ENCODE measurements at regions not wholly inside any gene's neighbourhood (a gene's known extent, or its start where the extent isn't known, plus 50 kb on each side); places are given as distances from the start of the nearest gene placed in this dataset.

DNA sequence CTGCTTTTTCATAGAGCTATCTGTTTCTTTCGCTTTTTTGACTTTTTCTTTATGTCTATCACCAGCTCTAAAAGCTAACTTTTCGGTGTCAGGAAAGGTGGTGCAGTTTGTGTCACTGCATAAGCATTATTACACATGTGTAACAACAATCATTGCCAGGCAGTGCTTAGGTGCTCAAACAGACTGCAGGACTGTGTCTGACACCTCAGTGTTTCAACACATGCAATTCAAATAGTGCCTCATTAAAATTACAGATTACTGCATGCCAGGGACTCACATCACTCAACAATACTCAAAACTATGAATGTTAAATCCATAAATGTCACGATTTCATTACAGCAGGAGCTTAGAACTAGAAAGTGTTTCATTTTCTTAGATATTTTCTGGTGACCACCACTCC is 265.3 kb upstream of the SMIM30 start:
- Histone ChIP-seq H3K27ac (ENCODE audit: low read depth in 1 of 2, low read length in 2 of 2) (no peak overlapping the region), H3K27me3 (ENCODE audit: control insufficient read depth in 4 of 4, insufficient read depth in 4 of 4, low read length in 3 of 4) (no peaks in the 10 kb centered on the region), H3K9ac (ENCODE audit: low read depth in 1 of 2, low read length in 2 of 2) (no peak overlapping the region), H3K9me3 (ENCODE audit: control insufficient read depth in 4 of 4, low read length in 3 of 4) (no peaks in the 10 kb centered on the region), H3K36me3 (ENCODE audit: control insufficient read depth in 4 of 4, insufficient read depth in 3 of 4, low read depth in 1 of 4, low read length in 3 of 4) (no peaks in the 10 kb centered on the region), H3K4me3 (ENCODE audit: low read depth in 1 of 3, low read length in 3 of 3) (no peak overlapping the region), H3K4me1 (ENCODE audit: control insufficient read depth in 4 of 4, insufficient read depth in 4 of 4, low read length in 3 of 4) (no peaks in the 10 kb centered on the region)
- 67% methylated on average over 3 of the region's 3 CpGs for WGBS
- DNase-seq (ENCODE audit: low spot score) = no peak
- no peak for TF ChIP-seq GABPA (IDR thresholded peaks at IDR 0.05 in 1 of 2, conservative IDR thresholded peaks at IDR 0.05 in 1 of 2)
- TF ChIP-seq FOXA1 (IDR thresholded peaks at IDR 0.05) = no peak
- no peak for TF ChIP-seq JUND (IDR thresholded peaks at IDR 0.05)
- TF ChIP-seq, protein P1, sequence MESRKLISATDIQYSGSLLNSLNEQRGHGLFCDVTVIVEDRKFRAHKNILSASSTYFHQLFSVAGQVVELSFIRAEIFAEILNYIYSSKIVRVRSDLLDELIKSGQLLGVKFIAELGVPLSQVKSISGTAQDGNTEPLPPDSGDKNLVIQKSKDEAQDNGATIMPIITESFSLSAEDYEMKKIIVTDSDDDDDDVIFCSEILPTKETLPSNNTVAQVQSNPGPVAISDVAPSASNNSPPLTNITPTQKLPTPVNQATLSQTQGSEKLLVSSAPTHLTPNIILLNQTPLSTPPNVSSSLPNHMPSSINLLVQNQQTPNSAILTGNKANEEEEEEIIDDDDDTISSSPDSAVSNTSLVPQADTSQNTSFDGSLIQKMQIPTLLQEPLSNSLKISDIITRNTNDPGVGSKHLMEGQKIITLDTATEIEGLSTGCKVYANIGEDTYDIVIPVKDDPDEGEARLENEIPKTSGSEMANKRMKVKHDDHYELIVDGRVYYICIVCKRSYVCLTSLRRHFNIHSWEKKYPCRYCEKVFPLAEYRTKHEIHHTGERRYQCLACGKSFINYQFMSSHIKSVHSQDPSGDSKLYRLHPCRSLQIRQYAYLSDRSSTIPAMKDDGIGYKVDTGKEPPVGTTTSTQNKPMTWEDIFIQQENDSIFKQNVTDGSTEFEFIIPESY (IDR thresholded peaks at IDR 0.05) = no peak
- TF ChIP-seq FOXA2 (IDR thresholded peaks at IDR 0.05) = no peak
- no peak for TF ChIP-seq RXRA (IDR thresholded peaks at IDR 0.05)
- no peak for TF ChIP-seq YY1 (IDR thresholded peaks at IDR 0.05)
- no peak for TF ChIP-seq SP1 (IDR thresholded peaks at IDR 0.05)
- TF ChIP-seq HNF4A (conservative IDR thresholded peaks at IDR 0.05) = no peak
- TF ChIP-seq EGR1 (IDR thresholded peaks at IDR 0.05; ENCODE audit: low read depth in 2 of 2) = no peak

DNA sequence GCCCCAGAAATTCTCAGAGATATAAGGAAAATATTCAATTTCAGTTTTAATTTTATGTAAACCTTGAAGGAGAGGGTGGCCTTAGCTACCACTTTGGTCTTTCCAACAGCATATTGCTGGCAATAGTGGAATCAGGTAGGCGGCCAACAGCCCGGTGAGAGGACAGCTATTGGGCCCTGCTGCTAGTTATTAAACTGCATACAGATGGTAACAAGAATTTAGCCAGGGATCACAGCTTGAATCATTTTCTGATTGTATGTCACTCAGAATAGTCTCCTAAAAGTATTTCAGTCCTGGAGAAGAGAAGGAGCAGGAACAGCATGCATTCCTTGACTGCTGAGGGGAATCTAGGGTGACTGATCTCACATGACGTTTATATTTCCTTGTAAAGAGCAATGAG is 261.4 kb upstream of the SMIM30 start:
- H3K36me3 ChIP-seq (ENCODE audit: control insufficient read depth in 4 of 4, insufficient read depth in 3 of 4, low read depth in 1 of 4, low read length in 3 of 4) = no peaks in the 10 kb centered on the region
- H3K4me1 ChIP-seq (ENCODE audit: control insufficient read depth in 4 of 4, insufficient read depth in 4 of 4, low read length in 3 of 4) = no peaks in the 10 kb centered on the region
- no peak overlapping the region for H3K27ac ChIP-seq (ENCODE audit: low read depth in 1 of 2, low read length in 2 of 2)
- no peaks in the 10 kb centered on the region for H3K9me3 ChIP-seq (ENCODE audit: control insufficient read depth in 4 of 4, low read length in 3 of 4)
- DNase-seq (ENCODE audit: low spot score) = no peak
- TF ChIP-seq FOXA2 (IDR thresholded peaks at IDR 0.05) (no peak), FOXA1 (IDR thresholded peaks at IDR 0.05) (no peak), SP1 (IDR thresholded peaks at IDR 0.05) (no peak), JUND (IDR thresholded peaks at IDR 0.05) (no peak), RAD21 (IDR thresholded peaks at IDR 0.05) (no peak), HNF4G (IDR thresholded peaks at IDR 0.05) (no peak)
- TF ChIP-seq, protein P2, sequence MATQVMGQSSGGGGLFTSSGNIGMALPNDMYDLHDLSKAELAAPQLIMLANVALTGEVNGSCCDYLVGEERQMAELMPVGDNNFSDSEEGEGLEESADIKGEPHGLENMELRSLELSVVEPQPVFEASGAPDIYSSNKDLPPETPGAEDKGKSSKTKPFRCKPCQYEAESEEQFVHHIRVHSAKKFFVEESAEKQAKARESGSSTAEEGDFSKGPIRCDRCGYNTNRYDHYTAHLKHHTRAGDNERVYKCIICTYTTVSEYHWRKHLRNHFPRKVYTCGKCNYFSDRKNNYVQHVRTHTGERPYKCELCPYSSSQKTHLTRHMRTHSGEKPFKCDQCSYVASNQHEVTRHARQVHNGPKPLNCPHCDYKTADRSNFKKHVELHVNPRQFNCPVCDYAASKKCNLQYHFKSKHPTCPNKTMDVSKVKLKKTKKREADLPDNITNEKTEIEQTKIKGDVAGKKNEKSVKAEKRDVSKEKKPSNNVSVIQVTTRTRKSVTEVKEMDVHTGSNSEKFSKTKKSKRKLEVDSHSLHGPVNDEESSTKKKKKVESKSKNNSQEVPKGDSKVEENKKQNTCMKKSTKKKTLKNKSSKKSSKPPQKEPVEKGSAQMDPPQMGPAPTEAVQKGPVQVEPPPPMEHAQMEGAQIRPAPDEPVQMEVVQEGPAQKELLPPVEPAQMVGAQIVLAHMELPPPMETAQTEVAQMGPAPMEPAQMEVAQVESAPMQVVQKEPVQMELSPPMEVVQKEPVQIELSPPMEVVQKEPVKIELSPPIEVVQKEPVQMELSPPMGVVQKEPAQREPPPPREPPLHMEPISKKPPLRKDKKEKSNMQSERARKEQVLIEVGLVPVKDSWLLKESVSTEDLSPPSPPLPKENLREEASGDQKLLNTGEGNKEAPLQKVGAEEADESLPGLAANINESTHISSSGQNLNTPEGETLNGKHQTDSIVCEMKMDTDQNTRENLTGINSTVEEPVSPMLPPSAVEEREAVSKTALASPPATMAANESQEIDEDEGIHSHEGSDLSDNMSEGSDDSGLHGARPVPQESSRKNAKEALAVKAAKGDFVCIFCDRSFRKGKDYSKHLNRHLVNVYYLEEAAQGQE (IDR thresholded peaks at IDR 0.05) = no peak
- TF ChIP-seq, protein P3, sequence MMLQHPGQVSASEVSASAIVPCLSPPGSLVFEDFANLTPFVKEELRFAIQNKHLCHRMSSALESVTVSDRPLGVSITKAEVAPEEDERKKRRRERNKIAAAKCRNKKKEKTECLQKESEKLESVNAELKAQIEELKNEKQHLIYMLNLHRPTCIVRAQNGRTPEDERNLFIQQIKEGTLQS (IDR thresholded peaks at IDR 0.05) = no peak
- TF ChIP-seq, protein P4, sequence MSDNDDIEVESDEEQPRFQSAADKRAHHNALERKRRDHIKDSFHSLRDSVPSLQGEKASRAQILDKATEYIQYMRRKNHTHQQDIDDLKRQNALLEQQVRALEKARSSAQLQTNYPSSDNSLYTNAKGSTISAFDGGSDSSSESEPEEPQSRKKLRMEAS (IDR thresholded peaks at IDR 0.05) = no peak
- WGBS = 85% methylated on average over 3 of the region's 3 CpGs
- H3K9ac ChIP-seq (ENCODE audit: low read depth in 1 of 2, low read length in 2 of 2) = no peak overlapping the region
- H3K4me3 ChIP-seq (ENCODE audit: low read depth in 1 of 3, low read length in 3 of 3) = no peak overlapping the region
- H3K27me3 ChIP-seq (ENCODE audit: control insufficient read depth in 4 of 4, insufficient read depth in 4 of 4, low read length in 3 of 4) = peaks cover 0 to 3% (median 0%) of the 10 kb centered on the region in 4 donors

Data from liver (tissue), 7 donors.